IMR-90 (cell line): ENCODE measurements at regions not wholly inside any gene's neighbourhood (a gene's known extent, or its start where the extent isn't known, plus 50 kb on each side); places are given as distances from the start of the nearest gene placed in this dataset.

Source experiments
- ATAC-seq: fragments of 200-7000 bp; cut with Tn5 transposase; 2 replicates; pipeline ENCODE4 v1.9.1; 2020; ENCODE audit warnings: low read depth, mild to moderate bottlenecking, moderate library complexity
- BruUV-seq: library from RNA; stranded (reverse); fragments of 400-500 nt; replicated peaks from 2 replicates; lab custom pipeline; 2021; lab: Mats Ljungman, UMichigan
- CTCF ChIA-PET: fragments of 300-600 bp; formaldehyde crosslinking; extraction: SDS; loops from one replicate; lab custom pipeline; 2021; ENCODE audit warnings: antibody characterized with exemption; lab: Yijun Ruan, JAX
- POLR2A ChIA-PET: fragments of 300-600 bp; sonication (Branson Sonifier 250); formaldehyde crosslinking; loops from one replicate; lab custom pipeline; 2022; ENCODE audit warnings: antibody characterized with exemption; ENCODE audit not compliant: unreplicated experiment; lab: Charles Lee
- DNase-seq: peaks from one replicate; pipeline ENCODE4 v3.0.0; 2013
- H2AFZ ChIP-seq: replicated peaks from 2 replicates; pipeline ENCODE3; 2013; ENCODE audit warnings: low read length, mild to moderate bottlenecking; ENCODE audit not compliant: poor library complexity
- H2AK5ac ChIP-seq: 2 replicates; pipeline ENCODE4 v1.6.1; 2013; ENCODE audit warnings: low read depth, low read length, inconsistent platforms
- H2AK9ac ChIP-seq: replicated peaks from 2 replicates; pipeline ENCODE3; 2013; ENCODE audit warnings: mild to moderate bottlenecking, low read depth, low read length, moderate library complexity; ENCODE audit not compliant: poor library complexity
- H2BK120ac ChIP-seq: 2 replicates; pipeline ENCODE4 v1.6.1; 2013; ENCODE audit warnings: low read depth, low read length, inconsistent platforms
- H2BK15ac ChIP-seq: 3 replicates; pipeline ENCODE4 v1.6.1; 2013; ENCODE audit warnings: low read depth, low read length, inconsistent platforms
- H2BK20ac ChIP-seq: 2 replicates; pipeline ENCODE4 v1.6.1; 2013; ENCODE audit warnings: low read depth, mild to moderate bottlenecking, inconsistent platforms, low read length, moderate library complexity
- H2BK5ac ChIP-seq: 2 replicates; pipeline ENCODE4 v1.6.1; 2013; ENCODE audit warnings: mild to moderate bottlenecking, low read depth, low read length, inconsistent platforms; ENCODE audit not compliant: poor library complexity, severe bottlenecking
- H3K14ac ChIP-seq: replicated peaks from 2 replicates; pipeline ENCODE4 v1.6.1; 2013; ENCODE audit warnings: low read depth, low read length, inconsistent platforms
- H3K18ac ChIP-seq: 2 replicates; pipeline ENCODE4 v1.6.1; 2013; ENCODE audit warnings: low read depth, low read length, control low read depth
- H3K23ac ChIP-seq: 2 replicates; pipeline ENCODE4 v1.6.1; 2013; ENCODE audit warnings: low read depth, low read length, inconsistent platforms
- H3K27ac ChIP-seq: 2 replicates; pipeline ENCODE4 v1.5.1; 2013; ENCODE audit warnings: mild to moderate bottlenecking, control low read depth, low read length; ENCODE audit not compliant: insufficient read depth
- H3K27me3 ChIP-seq: 2 replicates; pipeline ENCODE4 v1.6.1; 2013; ENCODE audit warnings: low read length; ENCODE audit not compliant: control insufficient read depth, insufficient read depth
- H3K36me3 ChIP-seq: 2 replicates; pipeline ENCODE4 v1.6.1; 2013; ENCODE audit warnings: low read length, mixed read lengths; ENCODE audit not compliant: control insufficient read depth, insufficient read depth
- H3K4ac ChIP-seq: 2 replicates; pipeline ENCODE4 v1.6.1; 2013; ENCODE audit warnings: low read depth, low read length, inconsistent platforms
- H3K4me1 ChIP-seq: 2 replicates; pipeline ENCODE4 v1.6.1; 2013; ENCODE audit warnings: low read length, mixed read lengths; ENCODE audit not compliant: control insufficient read depth, insufficient read depth
- H3K4me2 ChIP-seq: 2 replicates; pipeline ENCODE4 v1.6.1; 2013; ENCODE audit warnings: low read depth, mild to moderate bottlenecking, control low read depth, low read length, moderate library complexity
- H3K4me3 ChIP-seq: 2 replicates; pipeline ENCODE4 v1.5.1; 2013; ENCODE audit warnings: low read depth, mild to moderate bottlenecking, control low read depth, low read length, moderate library complexity; ENCODE audit not compliant: insufficient read depth
- H3K56ac ChIP-seq: 2 replicates; pipeline ENCODE4 v1.6.1; 2013; ENCODE audit warnings: low read length, inconsistent platforms; ENCODE audit not compliant: insufficient read depth; ENCODE audit errors: extremely low read depth
- H3K79me1 ChIP-seq, 2 experiments: 2 replicates each; pipeline ENCODE4 v1.6.1; 2013; ENCODE audit warnings: low read length in 2 of 2, inconsistent platforms in 1 of 2, low read depth in 1 of 2
- H3K9ac ChIP-seq: 2 replicates; pipeline ENCODE4 v1.6.1; 2013; ENCODE audit warnings: low read depth, low read length, control low read depth
- H3K9me1 ChIP-seq: 2 replicates; pipeline ENCODE4 v1.6.1; 2013; ENCODE audit warnings: low read length, inconsistent platforms; ENCODE audit not compliant: insufficient read depth
- H3K9me3 ChIP-seq: 2 replicates; pipeline ENCODE4 v1.6.1; 2013; ENCODE audit warnings: low read length; ENCODE audit not compliant: control insufficient read depth, insufficient read depth
- H4K20me1 ChIP-seq: 2 replicates; pipeline ENCODE4 v1.6.1; 2013; ENCODE audit warnings: low read length, inconsistent platforms; ENCODE audit not compliant: insufficient read depth
- H4K5ac ChIP-seq: 2 replicates; pipeline ENCODE4 v1.6.1; 2013; ENCODE audit warnings: mild to moderate bottlenecking, low read depth, low read length, control low read depth
- H4K8ac ChIP-seq, 2 experiments: 2 replicates each; pipeline ENCODE4 v1.6.1; 2013; ENCODE audit warnings: low read depth in 2 of 2, low read length in 2 of 2, control low read depth in 1 of 2, inconsistent platforms in 1 of 2
- H4K91ac ChIP-seq: 2 replicates; pipeline ENCODE4 v1.6.1; 2013; ENCODE audit warnings: low read depth, low read length, inconsistent platforms; ENCODE audit not compliant: insufficient read depth
- BHLHE40 ChIP-seq: fragments of 150-350 bp; IDR thresholded peaks from 2 replicates; pipeline ENCODE4 v1.6.1; 2016; ENCODE audit warnings: mild to moderate bottlenecking, low read depth, low read length
- CEBPB ChIP-seq: IDR thresholded peaks from 2 replicates; pipeline ENCODE4 v1.6.1; 2012; ENCODE audit warnings: low read depth, low read length, improper control_type of control experiment
- CHD1 ChIP-seq: IDR thresholded peaks from 2 replicates; pipeline ENCODE4 v1.6.1; 2012; ENCODE audit warnings: low read depth, low read length, improper control_type of control experiment
- FOS ChIP-seq: fragments of 150-350 bp; IDR thresholded peaks from 2 replicates; pipeline ENCODE4 v1.6.1; 2016; ENCODE audit warnings: low read depth, low read length
- MAFK ChIP-seq: IDR thresholded peaks from 2 replicates; pipeline ENCODE4 v1.6.1; 2012; ENCODE audit warnings: low read depth, low read length, improper control_type of control experiment
- MAZ ChIP-seq: IDR thresholded peaks from 2 replicates; pipeline ENCODE4 v1.6.1; 2012; ENCODE audit warnings: low read depth, mild to moderate bottlenecking, low read length, improper control_type of control experiment, moderate library complexity, borderline replicate concordance
- MXI1 ChIP-seq: IDR thresholded peaks from 2 replicates; pipeline ENCODE4 v1.6.1; 2012; ENCODE audit warnings: low read depth, mild to moderate bottlenecking, low read length, moderate library complexity, borderline replicate concordance
- NFE2L2 ChIP-seq: fragments of 150-350 bp; IDR thresholded peaks from 2 replicates; pipeline ENCODE4 v1.6.1; 2016; ENCODE audit warnings: low read depth, mild to moderate bottlenecking, low read length
- POLR2A ChIP-seq: IDR thresholded peaks from 2 replicates; pipeline ENCODE4 v1.6.1; 2012; ENCODE audit warnings: mild to moderate bottlenecking, low read depth, low read length
- RAD21 ChIP-seq: IDR thresholded peaks from 2 replicates; pipeline ENCODE4 v1.6.1; 2012; ENCODE audit warnings: low read length, improper control_type of control experiment
- RCOR1 ChIP-seq: IDR thresholded peaks from 2 replicates; pipeline ENCODE4 v1.6.1; 2012; ENCODE audit warnings: mild to moderate bottlenecking, low read length, improper control_type of control experiment; ENCODE audit not compliant: insufficient replicate concordance
- RFX5 ChIP-seq: IDR thresholded peaks from 2 replicates; pipeline ENCODE4 v1.8.0; 2012; ENCODE audit warnings: low read depth, mild to moderate bottlenecking, low read length, moderate library complexity
- SMC3 ChIP-seq: fragments of 150-350 bp; IDR thresholded peaks from 2 replicates; pipeline ENCODE4 v1.6.1; 2016; ENCODE audit warnings: low read depth, mild to moderate bottlenecking, antibody characterized with exemption, low read length, moderate library complexity
- WGBS, 2 experiments: methylation state at CpG; one replicate each; pipeline versions ENCODE4 v1.1.5 to v1.1.7; 2013; ENCODE audit warnings: missing lambda C conversion rate in 2 of 2; ENCODE audit not compliant: insufficient read length in 1 of 2; ENCODE audit errors: extremely low coverage in 2 of 2; 5-methylcytosine and 5-hydroxymethylcytosine counted together
- dilution Hi-C: fragments of 300-500 bp; cut with HindIII; formaldehyde crosslinking; loops from one replicate; pipeline ENCODE4 v1.14.3; 2018; ENCODE audit warnings: low sequenced_read_pairs; ENCODE audit not compliant: unreplicated experiment
- in situ Hi-C: fragments of 300-500 bp; cut with MboI; formaldehyde crosslinking; loops from 3 replicates; pipeline ENCODE4 v1.14.3; 2019; ENCODE audit warnings: low sequenced_read_pairs, inconsistent platforms, mixed read lengths
- intact Hi-C: fragments of 100-400 bp; cut with micrococcal nuclease; formaldehyde crosslinking; loops from 2 replicates; pipeline ENCODE4 v1.10.0; 2022
- TF ChIP-seq, protein P1 (sequence below): conservative IDR thresholded peaks from 2 replicates; pipeline ENCODE4 v1.5.1; 2012; ENCODE audit warnings: mild to moderate bottlenecking, low read depth, low read length, improper control_type of control experiment
- TF ChIP-seq, protein P2 (sequence below): fragments of 150-350 bp; IDR thresholded peaks from 2 replicates; pipeline ENCODE4 v1.6.1; 2016; ENCODE audit warnings: low read depth, mild to moderate bottlenecking, low read length, moderate library complexity, borderline replicate concordance
- TF ChIP-seq, protein P3 (sequence below): fragments of 150-350 bp; IDR thresholded peaks from 2 replicates; pipeline ENCODE4 v1.6.1; 2017; ENCODE audit warnings: mild to moderate bottlenecking, antibody characterized with exemption, low read length, low read depth

DNA sequence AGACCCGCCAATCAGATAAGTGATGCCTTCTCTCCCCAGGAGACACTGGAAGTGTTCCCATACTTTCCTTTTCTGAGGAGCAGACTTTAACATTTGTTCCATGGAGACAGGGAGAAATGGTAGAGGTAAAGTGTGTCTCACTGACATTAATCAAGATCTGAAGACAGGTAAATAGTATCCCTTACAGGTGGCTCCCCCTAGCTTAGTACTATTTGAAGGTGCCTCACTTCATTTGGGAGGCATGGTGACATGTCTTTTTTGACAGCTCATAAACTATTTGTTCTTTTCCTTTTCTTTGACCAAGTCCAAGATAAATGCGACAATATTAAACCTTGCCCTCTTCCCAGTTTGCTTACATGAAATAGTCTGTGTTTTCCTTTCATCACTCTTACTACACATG lies 485.6 kb upstream of the IL12A start:
- intact Hi-C loops (loop anchor here (5.0 kb wide), 1 partner anchor 181 kb away; no protein-coding TSS in a partner anchor), dilution Hi-C loops (no loop called here), in situ Hi-C loops (no loop called here)
- ATAC-seq (no peak), DNase-seq (no peak)
- Histone ChIP-seq H3K18ac (no peak overlapping the region), H2BK15ac (no peak overlapping the region), H3K4ac (no peak overlapping the region), H3K23ac (no peak overlapping the region), H3K4me3 (no peak overlapping the region), H2BK20ac (no peak overlapping the region), H3K27ac (no peak overlapping the region), H3K27me3 (peaks cover 4% of the 10 kb centered on the region; the same call in 1 of the 2 replicates), H3K79me1 (no peaks in the 10 kb centered on the region), H4K8ac (no peak overlapping the region), H3K4me1 (no peaks in the 10 kb centered on the region), H2AFZ (no peak overlapping the region), H4K91ac (no peak overlapping the region), H3K9me1 (no peaks in the 10 kb centered on the region), H4K20me1 (peaks cover 3% of the 10 kb centered on the region; the same call in 1 of the 2 replicates), H2BK5ac (no peak overlapping the region), H4K5ac (no peak overlapping the region), H2AK9ac (no peak overlapping the region), H2BK120ac (no peak overlapping the region), H3K4me2 (no peak overlapping the region), H3K9me3 (no peaks in the 10 kb centered on the region), H3K36me3 (no peaks in the 10 kb centered on the region), H2AK5ac (no peak overlapping the region), H3K56ac (no peak overlapping the region), H3K9ac (no peak overlapping the region), H3K14ac (no peak overlapping the region)
- ChIA-PET CTCF (no interaction called here), POLR2A (no interaction called here)
- TF ChIP-seq, protein P1, sequence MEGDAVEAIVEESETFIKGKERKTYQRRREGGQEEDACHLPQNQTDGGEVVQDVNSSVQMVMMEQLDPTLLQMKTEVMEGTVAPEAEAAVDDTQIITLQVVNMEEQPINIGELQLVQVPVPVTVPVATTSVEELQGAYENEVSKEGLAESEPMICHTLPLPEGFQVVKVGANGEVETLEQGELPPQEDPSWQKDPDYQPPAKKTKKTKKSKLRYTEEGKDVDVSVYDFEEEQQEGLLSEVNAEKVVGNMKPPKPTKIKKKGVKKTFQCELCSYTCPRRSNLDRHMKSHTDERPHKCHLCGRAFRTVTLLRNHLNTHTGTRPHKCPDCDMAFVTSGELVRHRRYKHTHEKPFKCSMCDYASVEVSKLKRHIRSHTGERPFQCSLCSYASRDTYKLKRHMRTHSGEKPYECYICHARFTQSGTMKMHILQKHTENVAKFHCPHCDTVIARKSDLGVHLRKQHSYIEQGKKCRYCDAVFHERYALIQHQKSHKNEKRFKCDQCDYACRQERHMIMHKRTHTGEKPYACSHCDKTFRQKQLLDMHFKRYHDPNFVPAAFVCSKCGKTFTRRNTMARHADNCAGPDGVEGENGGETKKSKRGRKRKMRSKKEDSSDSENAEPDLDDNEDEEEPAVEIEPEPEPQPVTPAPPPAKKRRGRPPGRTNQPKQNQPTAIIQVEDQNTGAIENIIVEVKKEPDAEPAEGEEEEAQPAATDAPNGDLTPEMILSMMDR, result no peak
- TF ChIP-seq POLR2A (no peak), CEBPB (no peak), FOS (no peak), RFX5 (no peak), RAD21 (no peak), BHLHE40 (no peak), RCOR1 (no peak), MAZ (no peak), CHD1 (no peak), MXI1 (no peak), MAFK (no peak), SMC3 (no peak), NFE2L2 (no peak)
- TF ChIP-seq, protein P2, sequence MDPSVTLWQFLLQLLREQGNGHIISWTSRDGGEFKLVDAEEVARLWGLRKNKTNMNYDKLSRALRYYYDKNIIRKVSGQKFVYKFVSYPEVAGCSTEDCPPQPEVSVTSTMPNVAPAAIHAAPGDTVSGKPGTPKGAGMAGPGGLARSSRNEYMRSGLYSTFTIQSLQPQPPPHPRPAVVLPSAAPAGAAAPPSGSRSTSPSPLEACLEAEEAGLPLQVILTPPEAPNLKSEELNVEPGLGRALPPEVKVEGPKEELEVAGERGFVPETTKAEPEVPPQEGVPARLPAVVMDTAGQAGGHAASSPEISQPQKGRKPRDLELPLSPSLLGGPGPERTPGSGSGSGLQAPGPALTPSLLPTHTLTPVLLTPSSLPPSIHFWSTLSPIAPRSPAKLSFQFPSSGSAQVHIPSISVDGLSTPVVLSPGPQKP, result no peak
- TF ChIP-seq, protein P3, sequence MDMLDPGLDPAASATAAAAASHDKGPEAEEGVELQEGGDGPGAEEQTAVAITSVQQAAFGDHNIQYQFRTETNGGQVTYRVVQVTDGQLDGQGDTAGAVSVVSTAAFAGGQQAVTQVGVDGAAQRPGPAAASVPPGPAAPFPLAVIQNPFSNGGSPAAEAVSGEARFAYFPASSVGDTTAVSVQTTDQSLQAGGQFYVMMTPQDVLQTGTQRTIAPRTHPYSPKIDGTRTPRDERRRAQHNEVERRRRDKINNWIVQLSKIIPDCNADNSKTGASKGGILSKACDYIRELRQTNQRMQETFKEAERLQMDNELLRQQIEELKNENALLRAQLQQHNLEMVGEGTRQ, result no peak
- WGBS, 2 experiments, result no CpG with 5 or more reads among the region's 2 CpGs
- BruUV-seq, result no TSS peak
